OCI-LY3 (cell line): ENCODE measurements at regions not wholly inside any gene's neighbourhood (a gene's known extent, or its start where the extent isn't known, plus 50 kb on each side); places are given as distances from the start of the nearest gene placed in this dataset.

Experiments used
- CTCF ChIP-seq: fragments of 200-600, 300-600 bp; sonication (generic); IDR thresholded peaks from 2 replicates; pipeline ENCODE4 v1.5.1; 2014; ENCODE audit warnings: antibody characterized with exemption, low read length, low read depth
- EZH2phosphoT487 ChIP-seq: fragments of 200-600 bp; shearing (Covaris generic); IDR thresholded peaks from 2 replicates; pipeline ENCODE4 v1.6.1; 2018; ENCODE audit warnings: antibody characterized with exemption, mixed run types, low read depth

- no peak for TF ChIP-seq CTCF
- no peak for TF ChIP-seq EZH2phosphoT487
Measured at GRCh38 chr3:18772699-18773305, 347.7 kb upstream of the SATB1 start.
